Activated naive CD4-positive, alpha-beta T cell treated with anti-CD3 and anti-CD28 coated beads, Interleukin-2, amount 50 U/mL, for 72 hours (primary cell): ENCODE measurements at regions not wholly inside any gene's neighbourhood (a gene's known extent, or its start where the extent isn't known, plus 50 kb on each side); places are given as distances from the start of the nearest gene placed in this dataset.

Source experiments
- ATAC-seq, 2 donors: fragments of 150-1000 bp; cut with Tn5 transposase; 2 replicates each; pipeline ENCODE4 v1.10.0; 2021; ENCODE audit warnings: mild to moderate bottlenecking in 2 of 2, moderate library complexity in 2 of 2
- DNase-seq, 2 donors: peaks; one replicate each; pipeline ENCODE4 v3.0.0; 2021 to 2022; ENCODE audit warnings: low spot score in 2 of 2
- H3K27ac Mint-ChIP-seq, 2 donors: one replicate each; pipeline ENCODE4 v1.8.0; 2022; ENCODE audit warnings: mild to moderate bottlenecking in 2 of 2, mixed read lengths in 2 of 2
- H3K36me3 Mint-ChIP-seq, 2 donors: one replicate each; pipeline ENCODE4 v1.8.0; 2022; ENCODE audit warnings: mixed read lengths in 2 of 2
- H3K9me3 Mint-ChIP-seq, 2 donors: one replicate each; pipeline ENCODE4 v1.8.0; 2022; ENCODE audit warnings: mixed read lengths in 2 of 2

- Mint-ChIP-seq H3K9me3 (peaks cover 3 to 19% of the 10 kb centered on the region in 2 donors), H3K27ac (no peak overlapping the region), H3K36me3 (peaks cover 3 to 12% of the 10 kb centered on the region in 2 donors)
- no peak for DNase-seq
- no peak for ATAC-seq
Observed at GRCh38 chr6:14699803-14700601, 545.9 kb upstream of the JARID2 start.

- H3K9me3 Mint-ChIP-seq: peaks cover 3 to 19% of the 10 kb centered on the region in 2 donors
- ATAC-seq (no peak), DNase-seq (no peak)
- no peak overlapping the region for H3K27ac Mint-ChIP-seq
- peaks cover 4 to 15% of the 10 kb centered on the region in 2 donors for H3K36me3 Mint-ChIP-seq
Observed at GRCh38 chr6:14701946-14702345, 543.9 kb upstream of the JARID2 start.

- Mint-ChIP-seq H3K27ac (no peak overlapping the region), H3K36me3 (peaks cover 4 to 21% of the 10 kb centered on the region in 2 donors), H3K9me3 (peaks cover 7 to 25% of the 10 kb centered on the region in 2 donors)
- ATAC-seq (no peak), DNase-seq (no peak)
Observed at GRCh38 chr6:14702678-14703077, 543.2 kb upstream of the JARID2 start.

- H3K9me3 Mint-ChIP-seq: peaks cover 13 to 33% of the 10 kb centered on the region in 2 donors
- H3K36me3 Mint-ChIP-seq: peaks cover 10 to 29% of the 10 kb centered on the region in 2 donors
- ATAC-seq (no peak), DNase-seq (no peak)
- no peak overlapping the region for H3K27ac Mint-ChIP-seq
Observed at GRCh38 chr6:14703586-14703985, 542.3 kb upstream of the JARID2 start.

- H3K27ac Mint-ChIP-seq: no peak overlapping the region
- no peak for ATAC-seq
- H3K36me3 Mint-ChIP-seq: peaks cover 10 to 29% of the 10 kb centered on the region in 2 donors
- H3K9me3 Mint-ChIP-seq: peaks cover 13 to 33% of the 10 kb centered on the region in 2 donors
- DNase-seq: no peak
Observed at GRCh38 chr6:14704383-14705271, 541.2 kb upstream of the JARID2 start.

GRCh38 chr6:14705841-14706377 is 540.0 kb upstream of the JARID2 start:
- no peak for ATAC-seq
- H3K27ac Mint-ChIP-seq: peak overlapping the region in 1 of 2 donors; percentile 80
- peaks cover 10 to 29% of the 10 kb centered on the region in 2 donors for H3K36me3 Mint-ChIP-seq
- peaks cover 9 to 24% of the 10 kb centered on the region in 2 donors for H3K9me3 Mint-ChIP-seq
- no peak for DNase-seq

GRCh38 chr6:14706378-14706929 is 539.4 kb upstream of the JARID2 start:
- Mint-ChIP-seq H3K27ac (peak overlapping the region; percentile 5 to 80), H3K9me3 (peaks cover 12 to 23% of the 10 kb centered on the region in 2 donors), H3K36me3 (peaks cover 14 to 33% of the 10 kb centered on the region in 2 donors)
- ATAC-seq (peak; percentile 81 to 91), DNase-seq (peak; percentile 27 to 82)

- ATAC-seq: no peak
- H3K36me3 Mint-ChIP-seq: peaks cover 14 to 35% of the 10 kb centered on the region in 2 donors
- no peak for DNase-seq
- H3K9me3 Mint-ChIP-seq: peaks cover 12 to 18% of the 10 kb centered on the region in 2 donors
- H3K27ac Mint-ChIP-seq: peak overlapping the region; percentile 47 to 80
Observed at GRCh38 chr6:14707276-14707675, 538.6 kb upstream of the JARID2 start.

- H3K36me3 Mint-ChIP-seq: peaks cover 14 to 35% of the 10 kb centered on the region in 2 donors
- peaks cover 12 to 18% of the 10 kb centered on the region in 2 donors for H3K9me3 Mint-ChIP-seq
- ATAC-seq (no peak), DNase-seq (no peak)
- H3K27ac Mint-ChIP-seq: peak overlapping the region; percentile 47 to 80
Observed at GRCh38 chr6:14707971-14708465, 537.9 kb upstream of the JARID2 start.

- peaks cover 12 to 14% of the 10 kb centered on the region in 2 donors for H3K9me3 Mint-ChIP-seq
- DNase-seq (no peak), ATAC-seq (no peak)
- no peak overlapping the region for H3K27ac Mint-ChIP-seq
- peaks cover 14 to 36% of the 10 kb centered on the region in 2 donors for H3K36me3 Mint-ChIP-seq
Observed at GRCh38 chr6:14709066-14709670, 536.7 kb upstream of the JARID2 start.

GRCh38 chr6:14709900-14710299 is 536.0 kb upstream of the JARID2 start:
- peaks cover 12 to 16% of the 10 kb centered on the region in 2 donors for H3K9me3 Mint-ChIP-seq
- DNase-seq: no peak
- no peak for ATAC-seq
- peaks cover 13 to 41% of the 10 kb centered on the region in 2 donors for H3K36me3 Mint-ChIP-seq
- peak overlapping the region; percentile 12 to 86 for H3K27ac Mint-ChIP-seq

- H3K9me3 Mint-ChIP-seq: peaks cover 12 to 20% of the 10 kb centered on the region in 2 donors
- peaks cover 10 to 42% of the 10 kb centered on the region in 2 donors for H3K36me3 Mint-ChIP-seq
- ATAC-seq (no peak), DNase-seq (no peak)
- peak overlapping the region; percentile 12 to 86 for H3K27ac Mint-ChIP-seq
Observed at GRCh38 chr6:14710421-14710820, 535.4 kb upstream of the JARID2 start.

- Mint-ChIP-seq H3K9me3 (peaks cover 12 to 20% of the 10 kb centered on the region in 2 donors), H3K36me3 (peaks cover 10 to 47% of the 10 kb centered on the region in 2 donors), H3K27ac (peak overlapping the region; percentile 86 to 95)
- ATAC-seq: peak; percentile 77 to 88
- DNase-seq: peak; percentile 67 to 68
Observed at GRCh38 chr6:14711056-14711703, 534.7 kb upstream of the JARID2 start.

GRCh38 chr6:14711704-14712379 is 534.0 kb upstream of the JARID2 start:
- ATAC-seq (no peak), DNase-seq (no peak)
- H3K36me3 Mint-ChIP-seq: peaks cover 10 to 47% of the 10 kb centered on the region in 2 donors
- H3K27ac Mint-ChIP-seq: peak overlapping the region; percentile 86 to 95
- peaks cover 12 to 20% of the 10 kb centered on the region in 2 donors for H3K9me3 Mint-ChIP-seq
